ENCODE measurements at regions not wholly inside any gene's neighbourhood (a gene's known extent, or its start where the extent isn't known, plus 50 kb on each side); places are given as distances from the start of the nearest gene placed in this dataset.
"Not testable (repeated sequence)": the region's sequence is repeated elsewhere in the genome, so short reads cannot be mapped to it uniquely, and the experiment has no call there.

DNA sequence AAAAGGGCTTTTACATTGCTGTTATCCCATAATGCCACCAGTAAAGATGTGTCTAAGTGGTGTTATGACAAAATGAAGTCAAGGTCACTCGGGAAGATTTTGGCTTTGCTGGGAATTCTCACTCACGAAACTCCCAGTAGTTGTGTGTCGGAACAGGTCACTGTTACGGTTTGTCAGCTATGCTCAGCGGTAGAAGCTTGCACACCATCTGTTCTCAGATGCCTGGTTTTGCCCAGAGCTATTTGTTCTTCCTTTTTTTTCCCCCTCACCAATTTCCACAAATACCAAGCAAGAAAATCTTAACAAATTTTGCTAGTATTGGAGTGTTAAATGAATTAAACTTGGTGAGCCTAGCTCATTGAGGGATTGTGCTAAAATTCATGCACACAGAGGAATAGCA, 915.1 kb downstream of the MCTP2 start:
- no peak for DNase-seq (ENCODE audit: low read depth)
- Histone ChIP-seq H3K27me3 (replicated peaks; ENCODE audit: control insufficient read depth, insufficient read depth, low read length) (no peaks in the 10 kb centered on the region), H3K36me3 (ENCODE audit: control insufficient read depth, insufficient read depth, low read length, severe bottlenecking) (no peaks in the 10 kb centered on the region), H3K9me3 (ENCODE audit: control insufficient read depth, low read length) (no peaks in the 10 kb centered on the region), H3K4me1 (ENCODE audit: control insufficient read depth, insufficient read depth, low read length) (no peaks in the 10 kb centered on the region), H3K4me3 (ENCODE audit: low read length) (no peak overlapping the region), H3K9ac (ENCODE audit: low read length) (no peak overlapping the region)

GRCh38 chr15:95148183-95148582, 916.8 kb downstream of the MCTP2 start:
- Histone ChIP-seq H3K36me3 (ENCODE audit: control insufficient read depth, insufficient read depth, low read length, severe bottlenecking) (no peaks in the 10 kb centered on the region), H3K27me3 (replicated peaks; ENCODE audit: control insufficient read depth, insufficient read depth, low read length) (no peaks in the 10 kb centered on the region), H3K4me1 (ENCODE audit: control insufficient read depth, insufficient read depth, low read length) (no peaks in the 10 kb centered on the region), H3K9me3 (ENCODE audit: control insufficient read depth, low read length) (no peaks in the 10 kb centered on the region), H3K9ac (ENCODE audit: low read length) (no peak overlapping the region), H3K4me3 (ENCODE audit: low read length) (no peak overlapping the region)
- no peak for DNase-seq (ENCODE audit: low read depth)

- Histone ChIP-seq H3K27me3 (replicated peaks; ENCODE audit: control insufficient read depth, insufficient read depth, low read length) (no peaks in the 10 kb centered on the region), H3K4me1 (ENCODE audit: control insufficient read depth, insufficient read depth, low read length) (no peaks in the 10 kb centered on the region), H3K4me3 (ENCODE audit: low read length) (no peak overlapping the region), H3K9ac (ENCODE audit: low read length) (no peak overlapping the region), H3K36me3 (ENCODE audit: control insufficient read depth, insufficient read depth, low read length, severe bottlenecking) (no peaks in the 10 kb centered on the region), H3K9me3 (ENCODE audit: control insufficient read depth, low read length) (no peaks in the 10 kb centered on the region)
- no peak for DNase-seq (ENCODE audit: low read depth)
These were observed 917.7 kb downstream of the MCTP2 start for GRCh38 chr15:95149036-95149435.

DNA sequence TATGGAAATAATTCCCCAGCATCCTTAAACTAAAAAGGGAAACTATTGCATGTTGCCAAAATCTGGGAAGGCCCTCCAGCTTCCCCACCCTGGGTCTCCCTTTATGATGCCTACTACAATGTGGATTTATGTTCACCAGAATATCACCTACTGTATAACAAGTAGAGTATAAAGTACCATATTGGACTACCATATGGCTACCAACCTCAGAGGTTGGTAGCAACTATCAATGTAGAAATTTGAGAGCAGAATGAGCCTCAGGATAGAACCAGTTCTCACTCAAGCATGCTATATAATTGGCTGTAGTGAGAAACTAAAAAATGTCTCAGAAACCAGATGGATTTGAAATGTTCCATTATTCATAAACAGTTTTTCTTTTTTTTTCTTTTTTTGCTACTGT, 918.4 kb downstream of the MCTP2 start:
- no peak for DNase-seq (ENCODE audit: low read depth)
- Histone ChIP-seq H3K4me1 (ENCODE audit: control insufficient read depth, insufficient read depth, low read length) (no peaks in the 10 kb centered on the region), H3K9ac (ENCODE audit: low read length) (no peak overlapping the region), H3K4me3 (ENCODE audit: low read length) (no peak overlapping the region), H3K9me3 (ENCODE audit: control insufficient read depth, low read length) (no peaks in the 10 kb centered on the region), H3K27me3 (replicated peaks; ENCODE audit: control insufficient read depth, insufficient read depth, low read length) (no peaks in the 10 kb centered on the region), H3K36me3 (ENCODE audit: control insufficient read depth, insufficient read depth, low read length, severe bottlenecking) (no peaks in the 10 kb centered on the region)

- H3K4me1 ChIP-seq (ENCODE audit: control insufficient read depth, insufficient read depth, low read length), result no peaks in the 10 kb centered on the region
- no peak for DNase-seq (ENCODE audit: low read depth)
- H3K4me3 ChIP-seq (ENCODE audit: low read length), result no peak overlapping the region
- no peaks in the 10 kb centered on the region for H3K36me3 ChIP-seq (ENCODE audit: control insufficient read depth, insufficient read depth, low read length, severe bottlenecking)
- H3K9ac ChIP-seq (ENCODE audit: low read length), result no peak overlapping the region
- H3K27me3 ChIP-seq (replicated peaks; ENCODE audit: control insufficient read depth, insufficient read depth, low read length), result no peaks in the 10 kb centered on the region
- H3K9me3 ChIP-seq (ENCODE audit: control insufficient read depth, low read length), result no peaks in the 10 kb centered on the region
These were observed 919.1 kb downstream of the MCTP2 start for GRCh38 chr15:95150466-95150865.

GRCh38 chr15:95152741-95153140, 921.4 kb downstream of the MCTP2 start:
- Histone ChIP-seq H3K36me3 (ENCODE audit: control insufficient read depth, insufficient read depth, low read length, severe bottlenecking) (no peaks in the 10 kb centered on the region), H3K4me3 (ENCODE audit: low read length) (no peak overlapping the region), H3K4me1 (ENCODE audit: control insufficient read depth, insufficient read depth, low read length) (no peaks in the 10 kb centered on the region), H3K9me3 (ENCODE audit: control insufficient read depth, low read length) (no peaks in the 10 kb centered on the region), H3K9ac (ENCODE audit: low read length) (no peak overlapping the region), H3K27me3 (replicated peaks; ENCODE audit: control insufficient read depth, insufficient read depth, low read length) (no peaks in the 10 kb centered on the region)
- DNase-seq (ENCODE audit: low read depth), result no peak

DNA sequence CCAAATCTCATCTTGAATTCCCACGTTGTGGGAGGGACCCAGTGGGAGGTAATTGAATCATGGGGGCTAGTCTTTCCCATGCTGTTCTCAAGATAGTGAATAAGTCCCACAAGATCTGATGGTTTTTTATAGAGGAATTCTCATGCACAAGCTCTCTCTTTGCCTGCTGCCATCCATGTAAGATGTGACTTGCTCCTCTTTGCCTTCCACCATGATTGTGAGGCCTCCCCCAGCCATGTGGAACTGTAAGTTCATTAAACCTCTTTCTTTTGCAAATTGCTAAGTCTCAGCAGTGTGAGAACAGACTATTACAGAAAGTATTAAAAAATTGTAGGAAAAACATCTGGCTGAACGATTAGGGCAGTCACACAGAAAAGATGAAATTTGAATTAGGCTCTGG, 921.8 kb downstream of the MCTP2 start:
- not testable (repeated sequence) for DNase-seq (ENCODE audit: low read depth); H3K4me3 ChIP-seq (ENCODE audit: low read length); H3K9me3 ChIP-seq (ENCODE audit: control insufficient read depth, low read length); H3K36me3 ChIP-seq (ENCODE audit: control insufficient read depth, insufficient read depth, low read length, severe bottlenecking); H3K27me3 ChIP-seq (replicated peaks; ENCODE audit: control insufficient read depth, insufficient read depth, low read length); H3K9ac ChIP-seq (ENCODE audit: low read length); H3K4me1 ChIP-seq (ENCODE audit: control insufficient read depth, insufficient read depth, low read length)

DNA sequence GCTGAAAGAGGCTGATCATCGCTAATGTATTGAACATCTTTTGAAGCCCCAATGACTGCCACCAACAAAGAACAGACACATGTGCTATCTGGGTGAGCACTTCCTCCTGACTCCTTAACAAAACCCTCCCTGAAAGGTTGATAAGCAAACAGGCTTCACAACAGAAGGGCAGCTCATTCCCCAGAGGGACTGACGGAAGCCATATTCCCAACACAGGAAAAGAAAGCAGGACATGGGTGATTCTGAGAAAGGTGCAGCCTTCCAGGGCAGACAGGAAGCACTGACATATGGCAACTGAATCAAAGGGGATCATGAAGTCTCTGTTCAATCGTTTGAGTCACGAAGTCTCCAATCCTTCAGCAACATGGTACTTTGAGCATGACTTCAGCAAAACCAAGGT, 929.0 kb downstream of the MCTP2 start:
- Histone ChIP-seq H3K9ac (ENCODE audit: low read length) (no peak overlapping the region), H3K4me3 (ENCODE audit: low read length) (no peak overlapping the region), H3K9me3 (ENCODE audit: control insufficient read depth, low read length) (no peaks in the 10 kb centered on the region), H3K27me3 (replicated peaks; ENCODE audit: control insufficient read depth, insufficient read depth, low read length) (no peaks in the 10 kb centered on the region), H3K4me1 (ENCODE audit: control insufficient read depth, insufficient read depth, low read length) (peaks cover 24% of the 10 kb centered on the region), H3K36me3 (ENCODE audit: control insufficient read depth, insufficient read depth, low read length, severe bottlenecking) (no peaks in the 10 kb centered on the region)
- DNase-seq (ENCODE audit: low read depth), result no peak

DNA sequence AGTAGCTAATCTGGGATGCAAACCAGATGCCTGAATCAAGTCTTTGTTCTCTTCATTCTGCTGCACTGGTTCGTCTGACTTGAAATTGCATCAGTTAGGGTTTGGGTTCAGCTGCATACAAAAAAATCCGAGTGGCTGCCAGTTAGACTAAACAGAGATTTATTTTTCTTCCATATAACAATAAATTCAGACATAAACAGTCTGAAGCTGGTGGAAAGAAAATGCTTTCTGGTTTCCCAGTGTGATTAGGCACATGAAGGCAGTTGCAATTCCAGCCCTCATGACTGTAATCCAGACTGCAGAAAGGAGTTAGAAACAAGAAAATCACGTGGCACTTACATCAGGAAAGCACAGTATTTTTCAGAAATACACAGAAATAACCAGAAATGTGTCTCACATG, 930.7 kb downstream of the MCTP2 start:
- no peak overlapping the region for H3K4me3 ChIP-seq (ENCODE audit: low read length)
- peaks cover 24% of the 10 kb centered on the region for H3K4me1 ChIP-seq (ENCODE audit: control insufficient read depth, insufficient read depth, low read length)
- H3K36me3 ChIP-seq (ENCODE audit: control insufficient read depth, insufficient read depth, low read length, severe bottlenecking), result no peaks in the 10 kb centered on the region
- H3K9me3 ChIP-seq (ENCODE audit: control insufficient read depth, low read length), result no peaks in the 10 kb centered on the region
- peak; percentile 66 for DNase-seq (ENCODE audit: low read depth)
- H3K9ac ChIP-seq (ENCODE audit: low read length), result peak overlapping the region; percentile 73
- H3K27me3 ChIP-seq (replicated peaks; ENCODE audit: control insufficient read depth, insufficient read depth, low read length), result no peaks in the 10 kb centered on the region

GRCh38 chr15:95162531-95162930, 931.2 kb downstream of the MCTP2 start:
- H3K4me3 ChIP-seq (ENCODE audit: low read length), result no peak overlapping the region
- DNase-seq (ENCODE audit: low read depth), result peak; percentile 34
- peaks cover 24% of the 10 kb centered on the region for H3K4me1 ChIP-seq (ENCODE audit: control insufficient read depth, insufficient read depth, low read length)
- H3K36me3 ChIP-seq (ENCODE audit: control insufficient read depth, insufficient read depth, low read length, severe bottlenecking), result no peaks in the 10 kb centered on the region
- H3K9me3 ChIP-seq (ENCODE audit: control insufficient read depth, low read length), result no peaks in the 10 kb centered on the region
- peak overlapping the region; percentile 73 for H3K9ac ChIP-seq (ENCODE audit: low read length)
- no peaks in the 10 kb centered on the region for H3K27me3 ChIP-seq (replicated peaks; ENCODE audit: control insufficient read depth, insufficient read depth, low read length)

DNA sequence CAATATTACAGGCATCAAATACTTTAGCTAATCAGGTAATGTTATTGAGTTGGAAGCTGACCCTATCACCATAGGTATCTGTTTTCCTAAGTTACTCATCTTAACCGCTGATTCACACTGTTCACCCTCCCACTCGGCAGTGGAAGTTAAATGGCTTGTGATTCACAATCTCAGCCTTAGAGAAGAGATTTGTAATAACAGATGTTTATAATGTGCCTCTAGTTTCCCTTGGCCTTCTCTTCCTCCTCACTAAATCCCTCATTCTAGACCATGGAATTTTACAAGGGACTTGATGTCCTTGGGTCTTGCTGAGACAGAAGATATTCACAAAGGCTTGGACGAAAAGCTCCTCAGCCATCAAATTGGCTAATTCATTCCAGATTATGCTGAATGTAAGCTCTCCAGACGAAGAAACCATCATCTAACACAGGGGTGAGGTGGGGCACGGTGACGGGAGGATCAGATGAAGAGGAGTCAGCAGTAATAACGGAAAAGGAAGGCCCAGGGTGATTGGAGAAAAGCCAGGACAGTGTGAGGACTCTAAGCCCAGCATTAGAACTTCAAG, 931.7 kb downstream of the MCTP2 start:
- Histone ChIP-seq H3K27me3 (replicated peaks; ENCODE audit: control insufficient read depth, insufficient read depth, low read length) (no peaks in the 10 kb centered on the region), H3K9me3 (ENCODE audit: control insufficient read depth, low read length) (no peaks in the 10 kb centered on the region), H3K9ac (ENCODE audit: low read length) (peak overlapping the region; percentile 73), H3K4me1 (ENCODE audit: control insufficient read depth, insufficient read depth, low read length) (peaks cover 24% of the 10 kb centered on the region), H3K4me3 (ENCODE audit: low read length) (peak overlapping the region; percentile 25), H3K36me3 (ENCODE audit: control insufficient read depth, insufficient read depth, low read length, severe bottlenecking) (no peaks in the 10 kb centered on the region)
- DNase-seq (ENCODE audit: low read depth), result peak; percentile 83

DNA sequence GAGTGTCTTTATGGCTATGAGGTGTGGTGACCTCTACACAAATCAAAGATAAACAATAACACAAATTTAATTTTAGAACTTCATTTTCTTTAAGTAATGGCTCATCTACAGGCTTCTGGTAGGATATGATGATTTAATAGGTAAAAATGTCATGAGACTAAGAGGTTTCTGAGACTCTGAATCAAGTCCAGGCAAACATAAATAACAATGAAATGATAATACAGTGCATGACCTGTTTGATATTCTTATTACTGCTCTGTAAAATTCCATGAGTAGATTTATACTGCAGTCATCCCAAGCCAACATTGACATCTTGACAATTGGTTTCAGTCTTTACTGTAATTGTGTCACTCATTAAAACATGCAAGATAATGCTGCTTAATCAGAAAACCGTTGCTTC, 936.8 kb downstream of the MCTP2 start:
- H3K4me3 ChIP-seq (ENCODE audit: low read length), result no peak overlapping the region
- no peak for DNase-seq (ENCODE audit: low read depth)
- no peak overlapping the region for H3K9ac ChIP-seq (ENCODE audit: low read length)
- H3K4me1 ChIP-seq (ENCODE audit: control insufficient read depth, insufficient read depth, low read length), result peaks cover 39% of the 10 kb centered on the region
- no peaks in the 10 kb centered on the region for H3K36me3 ChIP-seq (ENCODE audit: control insufficient read depth, insufficient read depth, low read length, severe bottlenecking)
- no peaks in the 10 kb centered on the region for H3K9me3 ChIP-seq (ENCODE audit: control insufficient read depth, low read length)
- no peaks in the 10 kb centered on the region for H3K27me3 ChIP-seq (replicated peaks; ENCODE audit: control insufficient read depth, insufficient read depth, low read length)

Measured in adipocyte (in vitro differentiated cells).